Hepatocyte (in vitro differentiated cells): ENCODE measurements at regions not wholly inside any gene's neighbourhood (a gene's known extent, or its start where the extent isn't known, plus 50 kb on each side); places are given as distances from the start of the nearest gene placed in this dataset.

Experiments
- CTCF ChIP-seq: fragments of 200-600 bp; sonication (generic); IDR thresholded peaks from 2 replicates; pipeline ENCODE4 v1.5.1; 2016; ENCODE audit warnings: antibody characterized with exemption, mild to moderate bottlenecking; ENCODE audit not compliant: poor library complexity
- EZH2phosphoT487 ChIP-seq: fragments of 200-600 bp; sonication (generic); IDR thresholded peaks from one replicate; pipeline ENCODE4 v1.6.1; 2018; ENCODE audit warnings: antibody characterized with exemption, mild to moderate bottlenecking, low read depth, moderate library complexity; ENCODE audit not compliant: unreplicated experiment, severe bottlenecking

GRCh38 chr18:5021558-5021957 is 175.5 kb downstream of the AKAIN1 start:
- TF ChIP-seq CTCF = no peak
- no peak for TF ChIP-seq EZH2phosphoT487
